H1 (cell line): ENCODE measurements at regions not wholly inside any gene's neighbourhood (a gene's known extent, or its start where the extent isn't known, plus 50 kb on each side); places are given as distances from the start of the nearest gene placed in this dataset.
A peak's percentile ranks its signal among the peaks of the same experiment; 100 is the strongest.

ENCODE experiments used
- CTCF ChIA-PET: fragments of 300-600 bp; sonication (Branson Sonifier 250); formaldehyde crosslinking; loops from one replicate; lab custom pipeline; 2021; ENCODE audit not compliant: partially characterized antibody; lab: Charles Lee
- POLR2A ChIA-PET: fragments of 300-600 bp; sonication (Branson Sonifier 250); formaldehyde crosslinking; loops from one replicate; lab custom pipeline; 2021; ENCODE audit warnings: inconsistent platforms; ENCODE audit not compliant: partially characterized antibody; lab: Charles Lee
- DNase-seq, 2 experiments: peaks; one replicate each; pipeline versions ENCODE4 v3.0.0 to v3.0.0-alpha.2; 2010 to 2022; ENCODE audit warnings: low spot score in 2 of 2, low read depth in 1 of 2, mixed read lengths in 1 of 2
- FAIRE-seq: peaks from 2 replicates; lab custom pipeline; 2011; peaks lifted over from hg19 to GRCh38; lab: Jason Lieb, UNC
- H2AFZ ChIP-seq: 2 replicates; pipeline ENCODE4 v1.8.1; 2012; ENCODE audit warnings: low read length, inconsistent platforms
- H2AK5ac ChIP-seq: 2 replicates; pipeline ENCODE4 v1.6.1; 2013; ENCODE audit warnings: low read depth, low read length
- H2BK120ac ChIP-seq: replicated peaks from 2 replicates; pipeline ENCODE3; 2013; ENCODE audit warnings: low read depth, low read length, inconsistent platforms
- H2BK12ac ChIP-seq: 2 replicates; pipeline ENCODE4 v1.6.1; 2013; ENCODE audit warnings: low read depth, low read length
- H2BK15ac ChIP-seq: 2 replicates; pipeline ENCODE4 v1.6.1; 2013; ENCODE audit warnings: low read length
- H2BK20ac ChIP-seq: 2 replicates; pipeline ENCODE4 v1.6.1; 2013; ENCODE audit warnings: low read length
- H2BK5ac ChIP-seq: 2 replicates; pipeline ENCODE4 v1.6.1; 2013; ENCODE audit warnings: low read depth, low read length
- H3K14ac ChIP-seq: 2 replicates; pipeline ENCODE4 v1.6.1; 2013; ENCODE audit warnings: inconsistent platforms; ENCODE audit not compliant: insufficient read length
- H3K18ac ChIP-seq: 2 replicates; pipeline ENCODE4 v1.6.1; 2013; ENCODE audit warnings: low read length; ENCODE audit errors: extremely low read depth
- H3K23ac ChIP-seq: 2 replicates; pipeline ENCODE4 v1.6.1; 2013; ENCODE audit warnings: inconsistent platforms; ENCODE audit not compliant: insufficient read length
- H3K23me2 ChIP-seq: 2 replicates; pipeline ENCODE4 v1.6.1; 2013; ENCODE audit warnings: low read depth, low read length
- H3K27ac ChIP-seq: 2 replicates; pipeline ENCODE4 v1.6.1; 2011; ENCODE audit warnings: low read depth, low read length, inconsistent platforms
- H3K27me3 ChIP-seq, 4 experiments: replicated peaks in 1 of 4; 1 replicate in 1 of 4; 2 replicates in 3 of 4; pipeline versions ENCODE4 v1.6.1 to v1.8.1; 2011 to 2013; ENCODE audit warnings: low read length in 3 of 4, mild to moderate bottlenecking in 3 of 4, inconsistent platforms in 2 of 4, mixed read lengths in 2 of 4, moderate library complexity in 1 of 4; ENCODE audit not compliant: control insufficient read depth in 3 of 4, insufficient read depth in 3 of 4; ENCODE audit errors: extremely low read depth in 1 of 4
- H3K36me3 ChIP-seq, 4 experiments: 2 replicates each; pipeline versions ENCODE4 v1.6.1 to v1.8.1; 2011 to 2013; ENCODE audit warnings: mild to moderate bottlenecking in 4 of 4, low read length in 3 of 4, moderate library complexity in 2 of 4, control low read depth in 1 of 4, inconsistent platforms in 1 of 4; ENCODE audit not compliant: insufficient read depth in 4 of 4, control insufficient read depth in 2 of 4
- H3K4ac ChIP-seq: replicated peaks from 2 replicates; pipeline ENCODE3; 2013; ENCODE audit warnings: low read length, low read depth, mixed read lengths, inconsistent platforms; ENCODE audit not compliant: insufficient read length
- H3K4me1 ChIP-seq, 4 experiments: replicated peaks in 1 of 4; 1 replicate in 1 of 4; 2 replicates in 3 of 4; pipeline versions ENCODE4 v1.6.1 to v1.8.1; 2011 to 2013; ENCODE audit warnings: low read length in 3 of 4, inconsistent platforms in 2 of 4, mixed read lengths in 1 of 4; ENCODE audit not compliant: insufficient read depth in 4 of 4, control insufficient read depth in 3 of 4
- H3K4me2 ChIP-seq, 2 experiments: 2 replicates each; pipeline versions ENCODE4 v1.6.1 to v1.8.1; 2011 to 2013; ENCODE audit warnings: low read depth in 2 of 2, low read length in 2 of 2, control low read depth in 1 of 2, inconsistent platforms in 1 of 2, mild to moderate bottlenecking in 1 of 2; ENCODE audit not compliant: insufficient read depth in 1 of 2
- H3K4me3 ChIP-seq, 4 experiments: fragments of 200-600, 300-600 bp in 1 of 4; sonication (generic), shearing (Covaris generic), sonication (Bioruptor Twin) in 1 of 4; 2 replicates each; pipeline versions ENCODE4 v1.5.1 to v1.8.1; 2011 to 2016; ENCODE audit warnings: low read length in 4 of 4, low read depth in 3 of 4, control low read depth in 2 of 4, inconsistent platforms in 2 of 4, mild to moderate bottlenecking in 2 of 4, mixed read lengths in 1 of 4, moderate library complexity in 1 of 4; ENCODE audit not compliant: insufficient read depth in 2 of 4; ENCODE audit errors: extremely low read depth in 1 of 4
- H3K56ac ChIP-seq: replicated peaks from 2 replicates; pipeline ENCODE3; 2013; ENCODE audit warnings: low read depth, mild to moderate bottlenecking, mixed read lengths, low read length, inconsistent platforms; ENCODE audit not compliant: insufficient read length
- H3K79me1 ChIP-seq: 2 replicates; pipeline ENCODE4 v1.6.1; 2013; ENCODE audit warnings: low read depth, low read length, control low read depth
- H3K79me2 ChIP-seq, 2 experiments: 2 replicates each; pipeline versions ENCODE4 v1.6.1 to v1.8.1; 2012 to 2013; ENCODE audit warnings: low read length in 2 of 2, mild to moderate bottlenecking in 2 of 2, inconsistent platforms in 1 of 2; ENCODE audit not compliant: insufficient read depth in 2 of 2, control insufficient read depth in 1 of 2
- H3K9ac ChIP-seq, 4 experiments: replicated peaks in 1 of 4; 1 replicate in 1 of 4; 2 replicates in 3 of 4; pipeline versions ENCODE4 v1.6.1 to v1.8.1; 2011 to 2013; ENCODE audit warnings: low read depth in 3 of 4, low read length in 3 of 4, control low read depth in 2 of 4, mild to moderate bottlenecking in 2 of 4, moderate library complexity in 2 of 4, inconsistent platforms in 1 of 4; ENCODE audit errors: extremely low read depth in 1 of 4
- H3K9me3 ChIP-seq, 2 experiments: 2 replicates each; pipeline versions ENCODE4 v1.6.1 to v1.8.1; 2012 to 2013; ENCODE audit warnings: mild to moderate bottlenecking in 2 of 2, moderate library complexity in 2 of 2, control low read depth in 1 of 2, inconsistent platforms in 1 of 2, low read depth in 1 of 2, low read length in 1 of 2, mixed read lengths in 1 of 2; ENCODE audit not compliant: insufficient read depth in 2 of 2
- H4K20me1 ChIP-seq, 2 experiments: replicated peaks in 1 of 2; 2 replicates each; pipeline versions ENCODE3 to v1.8.1; 2011 to 2013; ENCODE audit warnings: inconsistent platforms in 2 of 2, low read length in 2 of 2, mild to moderate bottlenecking in 1 of 2; ENCODE audit not compliant: insufficient read depth in 2 of 2, control insufficient read depth in 1 of 2
- H4K5ac ChIP-seq: 2 replicates; pipeline ENCODE4 v1.6.1; 2013; ENCODE audit warnings: low read length, low read depth, mixed read lengths, inconsistent platforms; ENCODE audit not compliant: insufficient read length
- H4K8ac ChIP-seq: 2 replicates; pipeline ENCODE4 v1.8.0; 2013; ENCODE audit warnings: mild to moderate bottlenecking, moderate library complexity, low read length, inconsistent platforms; ENCODE audit not compliant: insufficient read depth; ENCODE audit errors: extremely low read depth
- H4K91ac ChIP-seq: replicated peaks from 2 replicates; pipeline ENCODE3; 2013; ENCODE audit warnings: low read length, mixed read lengths, inconsistent platforms; ENCODE audit not compliant: insufficient read length
- JUN ChIP-seq: IDR thresholded peaks from 2 replicates; pipeline ENCODE4 v1.6.1; 2011; ENCODE audit warnings: low read depth, mild to moderate bottlenecking, improper control_type of control experiment, low read length
- KDM4A ChIP-seq: IDR thresholded peaks from one replicate; pipeline ENCODE4 v1.7.1; 2012; ENCODE audit warnings: low read depth, mild to moderate bottlenecking, moderate library complexity, low read length, inconsistent platforms; ENCODE audit not compliant: severe bottlenecking
- POU5F1 ChIP-seq: IDR thresholded peaks from 2 replicates; pipeline ENCODE4 v1.6.1; 2011; ENCODE audit warnings: low read depth, mild to moderate bottlenecking, low read length, moderate library complexity
- RXRA ChIP-seq: IDR thresholded peaks from 2 replicates; pipeline ENCODE4 v1.6.1; 2011; ENCODE audit warnings: low read depth, mild to moderate bottlenecking, low read length, moderate library complexity; ENCODE audit not compliant: insufficient read depth
- SP1 ChIP-seq: IDR thresholded peaks from 2 replicates; pipeline ENCODE4 v1.6.1; 2011; ENCODE audit warnings: low read depth, low read length
- TEAD4 ChIP-seq: IDR thresholded peaks from 2 replicates; pipeline ENCODE4 v1.6.1; 2012; ENCODE audit warnings: low read depth, low read length, inconsistent platforms, mixed read lengths
- WGBS, 2 experiments: shearing (Covaris generic) in 1 of 2; methylation state at CpG; one replicate each; pipeline versions ENCODE4 v1.1.6 to v1.1.7; 2013 to 2015; ENCODE audit warnings: low lambda C conversion rate in 2 of 2, mixed read lengths in 2 of 2, inconsistent platforms in 1 of 2, low coverage in 1 of 2, missing lambda C conversion rate in 1 of 2; ENCODE audit not compliant: insufficient replicate concordance in 2 of 2, insufficient coverage in 1 of 2, insufficient read length in 1 of 2; ENCODE audit errors: extremely low coverage in 1 of 2, missing lambda C conversion rate in 1 of 2; 5-methylcytosine and 5-hydroxymethylcytosine counted together
- TF ChIP-seq, protein P1 (sequence below): IDR thresholded peaks from 2 replicates; pipeline ENCODE4 v1.6.1; 2012; ENCODE audit warnings: inconsistent platforms
- TF ChIP-seq, protein P2 (sequence below), 3 experiments: IDR thresholded peaks; 1 replicate in 2 of 3; 2 replicates in 1 of 3; pipeline versions ENCODE4 v1.5.1 to v1.6.1; 2011; ENCODE audit warnings: low read length in 3 of 3, mild to moderate bottlenecking in 3 of 3, inconsistent platforms in 2 of 3, low read depth in 1 of 3, moderate library complexity in 1 of 3; ENCODE audit not compliant: insufficient read depth in 1 of 3; ENCODE audit errors: control extremely low read depth in 1 of 3

GRCh38 chr2:160970052-160970965, 189.9 kb upstream of the TANK start:
- DNase-seq = peak in 1 of 2 experiments; percentile 38
- H4K20me1 ChIP-seq = no peaks in the 10 kb centered on the region
- H3K23ac ChIP-seq = no peak overlapping the region
- no peaks in the 10 kb centered on the region for H3K23me2 ChIP-seq
- H4K5ac ChIP-seq = peak overlapping the region; percentile 79
- peak overlapping the region in 1 of 4 experiments; percentile 26; a peak in 1 of 8 replicates for H3K4me3 ChIP-seq
- no peak overlapping the region for H4K8ac ChIP-seq
- H3K18ac ChIP-seq = no peak overlapping the region
- no peak overlapping the region for H4K91ac ChIP-seq
- no peaks in the 10 kb centered on the region for H3K79me1 ChIP-seq
- no peaks in the 10 kb centered on the region for H3K27me3 ChIP-seq
- H2AFZ ChIP-seq = peak overlapping the region; percentile 75; the same call in 1 of the 2 replicates
- no peak overlapping the region for H3K4ac ChIP-seq
- no peak overlapping the region for H2AK5ac ChIP-seq
- H3K9ac ChIP-seq = no peak overlapping the region
- H2BK5ac ChIP-seq = 0 out of 2 replicates have a peak overlapping the region, but pooled peaks have one; percentile 15
- peak overlapping the region in 1 of 2 experiments; percentile 41; a peak in 2 of 4 replicates for H3K4me2 ChIP-seq
- no peak overlapping the region for H2BK15ac ChIP-seq
- no peak overlapping the region for H3K56ac ChIP-seq
- no peak overlapping the region for H2BK120ac ChIP-seq
- FAIRE-seq = peak; percentile 95
- ChIA-PET CTCF (interaction anchor here (0.6 to 2.7 kb wide), 53 partner anchors 9 to 860 kb away, joined by 3 to 17 read pairs (median 3); no protein-coding TSS in a partner anchor), POLR2A (interaction anchor here (0.6 to 1.3 kb wide), 2 partner anchors 389 to 459 kb away, joined by 3 to 4 read pairs; no protein-coding TSS in a partner anchor)
- no peak overlapping the region for H3K14ac ChIP-seq
- H3K27ac ChIP-seq = peak overlapping the region; percentile 78
- no peaks in the 10 kb centered on the region for H3K79me2 ChIP-seq
- H3K36me3 ChIP-seq = 0 out of 8 replicates have a peak, but pooled peaks cover 0 to 2% (median under 1%) of the 10 kb centered on the region in 4 experiments
- no peaks in the 10 kb centered on the region for H3K9me3 ChIP-seq
- WGBS, 2 experiments = 8% methylated on average over 3 of the region's 3 CpGs; no CpG with 5 or more reads in 1 of the 2 experiments
- no peaks in the 10 kb centered on the region for H3K4me1 ChIP-seq
- no peak overlapping the region for H2BK20ac ChIP-seq
- H2BK12ac ChIP-seq = no peak overlapping the region; the same call in 1 of the 2 replicates
- TF ChIP-seq SP1 = peak; percentile 93
- peak; percentile 96 for TF ChIP-seq TEAD4
- TF ChIP-seq, protein P1, sequence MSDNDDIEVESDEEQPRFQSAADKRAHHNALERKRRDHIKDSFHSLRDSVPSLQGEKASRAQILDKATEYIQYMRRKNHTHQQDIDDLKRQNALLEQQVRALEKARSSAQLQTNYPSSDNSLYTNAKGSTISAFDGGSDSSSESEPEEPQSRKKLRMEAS = no peak
- TF ChIP-seq KDM4A = no peak
- TF ChIP-seq POU5F1 = no peak
- no peak for TF ChIP-seq JUN
- TF ChIP-seq RXRA = no peak
- TF ChIP-seq, protein P2, sequence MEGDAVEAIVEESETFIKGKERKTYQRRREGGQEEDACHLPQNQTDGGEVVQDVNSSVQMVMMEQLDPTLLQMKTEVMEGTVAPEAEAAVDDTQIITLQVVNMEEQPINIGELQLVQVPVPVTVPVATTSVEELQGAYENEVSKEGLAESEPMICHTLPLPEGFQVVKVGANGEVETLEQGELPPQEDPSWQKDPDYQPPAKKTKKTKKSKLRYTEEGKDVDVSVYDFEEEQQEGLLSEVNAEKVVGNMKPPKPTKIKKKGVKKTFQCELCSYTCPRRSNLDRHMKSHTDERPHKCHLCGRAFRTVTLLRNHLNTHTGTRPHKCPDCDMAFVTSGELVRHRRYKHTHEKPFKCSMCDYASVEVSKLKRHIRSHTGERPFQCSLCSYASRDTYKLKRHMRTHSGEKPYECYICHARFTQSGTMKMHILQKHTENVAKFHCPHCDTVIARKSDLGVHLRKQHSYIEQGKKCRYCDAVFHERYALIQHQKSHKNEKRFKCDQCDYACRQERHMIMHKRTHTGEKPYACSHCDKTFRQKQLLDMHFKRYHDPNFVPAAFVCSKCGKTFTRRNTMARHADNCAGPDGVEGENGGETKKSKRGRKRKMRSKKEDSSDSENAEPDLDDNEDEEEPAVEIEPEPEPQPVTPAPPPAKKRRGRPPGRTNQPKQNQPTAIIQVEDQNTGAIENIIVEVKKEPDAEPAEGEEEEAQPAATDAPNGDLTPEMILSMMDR (IDR thresholded peaks at IDR 0.05; ENCODE audit: control extremely low read depth in 1 of 3, insufficient read depth in 1 of 3, low read depth in 1 of 3, low read length in 3 of 3) = peak in 2 of 3 experiments; percentile 55 to 63; a peak in 3 of 4 replicates
